OCI-LY7 (cell line): ENCODE measurements at regions not wholly inside any gene's neighbourhood (a gene's known extent, or its start where the extent isn't known, plus 50 kb on each side); places are given as distances from the start of the nearest gene placed in this dataset.

Experiments used
- CTCF ChIP-seq: fragments of 200-600 bp; sonication (generic); conservative IDR thresholded peaks from 2 replicates; pipeline ENCODE4 v1.5.1; 2014; ENCODE audit warnings: mild to moderate bottlenecking, antibody characterized with exemption, low read length, moderate library complexity, mixed read lengths
- EZH2phosphoT487 ChIP-seq: fragments of 200-600 bp; sonication (generic); IDR thresholded peaks from 2 replicates; pipeline ENCODE4 v1.6.1; 2018; ENCODE audit warnings: low read depth, borderline replicate concordance, mild to moderate bottlenecking, mixed run types, antibody characterized with exemption, low read length, moderate library complexity, mixed read lengths

GRCh38 chr9:108035487-108035886 is 545.9 kb upstream of the KLF4 start:
- TF ChIP-seq CTCF (no peak), EZH2phosphoT487 (no peak)
